GM23338 (cell line): ENCODE measurements at regions not wholly inside any gene's neighbourhood (a gene's known extent, or its start where the extent isn't known, plus 50 kb on each side); places are given as distances from the start of the nearest gene placed in this dataset.

Source experiments
- ATAC-seq: fragments of 200-7000 bp; cut with Tn5 transposase; 3 replicates; pipeline ENCODE4 v1.9.1; 2020
- DNase-seq: peaks from one replicate; pipeline ENCODE4 v3.0.0-alpha.2; 2015; ENCODE audit warnings: low spot score
- H2AFZ ChIP-seq: fragments of 200-600 bp; sonication (generic); 2 replicates; pipeline ENCODE4 v1.8.0; 2016; ENCODE audit warnings: antibody characterized with exemption, mild to moderate bottlenecking, moderate library complexity
- H3F3A ChIP-seq: fragments of 200-600 bp; sonication (generic); replicated peaks from 2 replicates; pipeline ENCODE4 v1.8.0; 2017; ENCODE audit warnings: antibody characterized with exemption, mixed run types, low read depth
- H3K27ac ChIP-seq: fragments of 200-600 bp; sonication (generic); 2 replicates; pipeline ENCODE4 v1.6.1; 2016; ENCODE audit warnings: low read depth
- H3K27me3 ChIP-seq: fragments of 200-600 bp; sonication (generic); 2 replicates; pipeline ENCODE4 v1.8.0; 2016; ENCODE audit warnings: mild to moderate bottlenecking, mixed run types, moderate library complexity; ENCODE audit not compliant: insufficient read depth
- H3K36me3 ChIP-seq: fragments of 200-600 bp; sonication (generic); 2 replicates; pipeline ENCODE4 v1.8.0; 2016; ENCODE audit warnings: mild to moderate bottlenecking; ENCODE audit not compliant: insufficient read depth
- H3K4me1 ChIP-seq: fragments of 200-600 bp; sonication (generic); 2 replicates; pipeline ENCODE4 v1.8.0; 2016; ENCODE audit warnings: mild to moderate bottlenecking, moderate library complexity; ENCODE audit not compliant: insufficient read depth
- H3K4me2 ChIP-seq: fragments of 200-600 bp; sonication (generic); 2 replicates; pipeline ENCODE4 v1.7.1; 2017; ENCODE audit warnings: mixed run types
- H3K4me3 ChIP-seq: fragments of 200-600 bp; sonication (generic); 2 replicates; pipeline ENCODE4 v1.6.1; 2016; ENCODE audit warnings: mixed run types
- H3K79me2 ChIP-seq: fragments of 200-600 bp; sonication (generic); replicated peaks from 2 replicates; pipeline ENCODE4 v1.8.0; 2017; ENCODE audit warnings: mild to moderate bottlenecking; ENCODE audit not compliant: insufficient read depth
- H3K9me2 ChIP-seq: fragments of 200-600 bp; sonication (generic); 2 replicates; pipeline ENCODE4 v1.8.0; 2017; ENCODE audit not compliant: insufficient read depth
- H4K20me1 ChIP-seq: fragments of 200-600 bp; sonication (generic); replicated peaks from 2 replicates; pipeline ENCODE4 v1.8.0; 2017; ENCODE audit warnings: mild to moderate bottlenecking; ENCODE audit not compliant: insufficient read depth
- H3K27ac Mint-ChIP-seq: 2 replicates; pipeline ENCODE4 v1.8.0; 2020; ENCODE audit warnings: inconsistent platforms, mild to moderate bottlenecking, moderate library complexity, mixed read lengths
- H3K27me3 Mint-ChIP-seq: 3 replicates; pipeline ENCODE4 v1.8.0; 2022; ENCODE audit warnings: low read depth, mild to moderate bottlenecking, moderate library complexity, mixed read lengths, inconsistent platforms; ENCODE audit not compliant: insufficient read depth, poor library complexity
- H3K36me3 Mint-ChIP-seq: 3 replicates; pipeline ENCODE4 v1.8.0; 2021; ENCODE audit warnings: low read depth, mild to moderate bottlenecking, inconsistent platforms, moderate library complexity, mixed read lengths
- H3K4me1 Mint-ChIP-seq: 3 replicates; pipeline ENCODE4 v1.8.0; 2020; ENCODE audit warnings: mild to moderate bottlenecking, inconsistent platforms, mixed read lengths
- H3K4me3 Mint-ChIP-seq: 3 replicates; pipeline ENCODE4 v1.8.0; 2021; ENCODE audit warnings: moderate library complexity, mild to moderate bottlenecking, inconsistent platforms, mixed read lengths
- H3K9me3 Mint-ChIP-seq: 3 replicates; pipeline ENCODE4 v1.8.0; 2020; ENCODE audit warnings: moderate library complexity, mild to moderate bottlenecking, inconsistent platforms, mixed read lengths
- CREB1 ChIP-seq: fragments of 250-450 bp; sonication (Bioruptor Pico); IDR thresholded peaks from 2 replicates; pipeline ENCODE4 v1.5.0; 2020; ENCODE audit warnings: low read depth, mild to moderate bottlenecking, moderate library complexity
- EZH2phosphoT487 ChIP-seq: fragments of 200-600 bp; sonication (generic); IDR thresholded peaks from one replicate; pipeline ENCODE4 v1.8.1; 2018; ENCODE audit warnings: antibody characterized with exemption; ENCODE audit not compliant: unreplicated experiment
- JUNB ChIP-seq: IDR thresholded peaks from one replicate; pipeline ENCODE4 v1.6.1; 2016; ENCODE audit warnings: antibody characterized with exemption; ENCODE audit not compliant: unreplicated experiment
- NANOG ChIP-seq: IDR thresholded peaks from 2 replicates; pipeline ENCODE4 v1.6.1; 2016; ENCODE audit warnings: antibody characterized with exemption, borderline replicate concordance
- POLR2AphosphoS5 ChIP-seq: IDR thresholded peaks from 2 replicates; pipeline ENCODE4 v1.6.1; 2016; ENCODE audit warnings: antibody characterized with exemption, low read depth
- STAT1 ChIP-seq: IDR thresholded peaks from one replicate; pipeline ENCODE4 v1.6.1; 2016; ENCODE audit warnings: antibody characterized with exemption; ENCODE audit not compliant: unreplicated experiment
- ZNF114 ChIP-seq: fragments of 250-450 bp; sonication (Bioruptor Pico); IDR thresholded peaks from 2 replicates; pipeline ENCODE4 v1.5.0; 2020; ENCODE audit warnings: mild to moderate bottlenecking, moderate library complexity
- ZNF331 ChIP-seq: fragments of 250-450 bp; sonication (Bioruptor Pico); IDR thresholded peaks from 2 replicates; pipeline ENCODE4 v1.5.0; 2020; ENCODE audit warnings: low read depth, mild to moderate bottlenecking, moderate library complexity
- TF ChIP-seq, protein P1 (sequence below): fragments of 250-450 bp; sonication (Bioruptor Pico); IDR thresholded peaks from 2 replicates; pipeline ENCODE4 v1.5.0; 2020; ENCODE audit warnings: mild to moderate bottlenecking, moderate library complexity
- TF ChIP-seq, protein P2 (sequence below), 2 experiments: fragments of 200-600 bp in 1 of 2; sonication (generic) in 1 of 2; conservative IDR thresholded peaks; 2 replicates each; pipeline versions ENCODE4 v1.5.1 to v1.6.1; 2016 to 2017; ENCODE audit warnings: antibody characterized with exemption in 2 of 2, low read depth in 2 of 2, mild to moderate bottlenecking in 2 of 2, moderate library complexity in 1 of 2
- TF ChIP-seq, protein P3 (sequence below): IDR thresholded peaks from one replicate; pipeline ENCODE4 v1.6.1; 2018; ENCODE audit warnings: antibody characterized with exemption; ENCODE audit not compliant: unreplicated experiment
- TF ChIP-seq, protein P4 (sequence below): IDR thresholded peaks from 2 replicates; pipeline ENCODE4 v1.6.1; 2016; ENCODE audit warnings: antibody characterized with exemption

DNA sequence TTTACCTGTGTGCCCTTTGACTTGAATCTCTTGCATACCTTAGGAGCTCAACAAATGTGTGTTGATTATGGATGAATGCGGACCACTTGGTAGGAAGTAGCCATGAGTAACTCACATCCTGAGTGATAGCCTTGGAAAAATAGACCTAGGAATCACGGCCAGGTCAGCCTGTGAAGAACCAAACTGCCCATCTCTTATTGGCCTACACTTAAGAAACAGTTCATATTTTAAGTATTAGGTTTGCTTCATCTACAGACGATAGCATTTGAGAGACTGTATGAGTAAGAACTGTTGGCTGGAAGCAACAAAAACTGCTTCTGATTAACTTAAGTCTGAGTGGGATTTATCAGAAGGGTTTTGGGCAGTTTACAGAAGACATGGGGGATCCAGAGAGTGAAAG is 152.5 kb upstream of the ADRA1D start:
- H3F3A ChIP-seq: no peaks in the 10 kb centered on the region
- H3K4me2 ChIP-seq: no peak overlapping the region
- no peaks in the 10 kb centered on the region for H3K36me3 Mint-ChIP-seq
- peaks cover 6% of the 10 kb centered on the region; the same call in 1 of the 3 replicates for H3K9me3 Mint-ChIP-seq
- H2AFZ ChIP-seq: no peak overlapping the region
- no peak for ATAC-seq
- no peaks in the 10 kb centered on the region for H4K20me1 ChIP-seq
- no peaks in the 10 kb centered on the region for H3K79me2 ChIP-seq
- H3K4me1 Mint-ChIP-seq: peaks cover 6% of the 10 kb centered on the region
- DNase-seq: no peak
- H3K4me3 Mint-ChIP-seq: no peak overlapping the region
- no peak overlapping the region for H3K4me3 ChIP-seq
- no peaks in the 10 kb centered on the region for H3K4me1 ChIP-seq
- 0 out of 2 replicates have a peak, but pooled peaks cover 7% of the 10 kb centered on the region for H3K9me2 ChIP-seq
- no peak overlapping the region for H3K27ac ChIP-seq
- no peak overlapping the region for H3K27ac Mint-ChIP-seq
- no peaks in the 10 kb centered on the region for H3K27me3 ChIP-seq
- TF ChIP-seq ZNF331 (CRISPR knock-in tag) (no peak), NANOG (no peak), ZNF114 (CRISPR knock-in tag) (no peak), JUNB (no peak), STAT1 (no peak), EZH2phosphoT487 (no peak), CREB1 (no peak), POLR2AphosphoS5 (no peak)
- TF ChIP-seq, protein P1, sequence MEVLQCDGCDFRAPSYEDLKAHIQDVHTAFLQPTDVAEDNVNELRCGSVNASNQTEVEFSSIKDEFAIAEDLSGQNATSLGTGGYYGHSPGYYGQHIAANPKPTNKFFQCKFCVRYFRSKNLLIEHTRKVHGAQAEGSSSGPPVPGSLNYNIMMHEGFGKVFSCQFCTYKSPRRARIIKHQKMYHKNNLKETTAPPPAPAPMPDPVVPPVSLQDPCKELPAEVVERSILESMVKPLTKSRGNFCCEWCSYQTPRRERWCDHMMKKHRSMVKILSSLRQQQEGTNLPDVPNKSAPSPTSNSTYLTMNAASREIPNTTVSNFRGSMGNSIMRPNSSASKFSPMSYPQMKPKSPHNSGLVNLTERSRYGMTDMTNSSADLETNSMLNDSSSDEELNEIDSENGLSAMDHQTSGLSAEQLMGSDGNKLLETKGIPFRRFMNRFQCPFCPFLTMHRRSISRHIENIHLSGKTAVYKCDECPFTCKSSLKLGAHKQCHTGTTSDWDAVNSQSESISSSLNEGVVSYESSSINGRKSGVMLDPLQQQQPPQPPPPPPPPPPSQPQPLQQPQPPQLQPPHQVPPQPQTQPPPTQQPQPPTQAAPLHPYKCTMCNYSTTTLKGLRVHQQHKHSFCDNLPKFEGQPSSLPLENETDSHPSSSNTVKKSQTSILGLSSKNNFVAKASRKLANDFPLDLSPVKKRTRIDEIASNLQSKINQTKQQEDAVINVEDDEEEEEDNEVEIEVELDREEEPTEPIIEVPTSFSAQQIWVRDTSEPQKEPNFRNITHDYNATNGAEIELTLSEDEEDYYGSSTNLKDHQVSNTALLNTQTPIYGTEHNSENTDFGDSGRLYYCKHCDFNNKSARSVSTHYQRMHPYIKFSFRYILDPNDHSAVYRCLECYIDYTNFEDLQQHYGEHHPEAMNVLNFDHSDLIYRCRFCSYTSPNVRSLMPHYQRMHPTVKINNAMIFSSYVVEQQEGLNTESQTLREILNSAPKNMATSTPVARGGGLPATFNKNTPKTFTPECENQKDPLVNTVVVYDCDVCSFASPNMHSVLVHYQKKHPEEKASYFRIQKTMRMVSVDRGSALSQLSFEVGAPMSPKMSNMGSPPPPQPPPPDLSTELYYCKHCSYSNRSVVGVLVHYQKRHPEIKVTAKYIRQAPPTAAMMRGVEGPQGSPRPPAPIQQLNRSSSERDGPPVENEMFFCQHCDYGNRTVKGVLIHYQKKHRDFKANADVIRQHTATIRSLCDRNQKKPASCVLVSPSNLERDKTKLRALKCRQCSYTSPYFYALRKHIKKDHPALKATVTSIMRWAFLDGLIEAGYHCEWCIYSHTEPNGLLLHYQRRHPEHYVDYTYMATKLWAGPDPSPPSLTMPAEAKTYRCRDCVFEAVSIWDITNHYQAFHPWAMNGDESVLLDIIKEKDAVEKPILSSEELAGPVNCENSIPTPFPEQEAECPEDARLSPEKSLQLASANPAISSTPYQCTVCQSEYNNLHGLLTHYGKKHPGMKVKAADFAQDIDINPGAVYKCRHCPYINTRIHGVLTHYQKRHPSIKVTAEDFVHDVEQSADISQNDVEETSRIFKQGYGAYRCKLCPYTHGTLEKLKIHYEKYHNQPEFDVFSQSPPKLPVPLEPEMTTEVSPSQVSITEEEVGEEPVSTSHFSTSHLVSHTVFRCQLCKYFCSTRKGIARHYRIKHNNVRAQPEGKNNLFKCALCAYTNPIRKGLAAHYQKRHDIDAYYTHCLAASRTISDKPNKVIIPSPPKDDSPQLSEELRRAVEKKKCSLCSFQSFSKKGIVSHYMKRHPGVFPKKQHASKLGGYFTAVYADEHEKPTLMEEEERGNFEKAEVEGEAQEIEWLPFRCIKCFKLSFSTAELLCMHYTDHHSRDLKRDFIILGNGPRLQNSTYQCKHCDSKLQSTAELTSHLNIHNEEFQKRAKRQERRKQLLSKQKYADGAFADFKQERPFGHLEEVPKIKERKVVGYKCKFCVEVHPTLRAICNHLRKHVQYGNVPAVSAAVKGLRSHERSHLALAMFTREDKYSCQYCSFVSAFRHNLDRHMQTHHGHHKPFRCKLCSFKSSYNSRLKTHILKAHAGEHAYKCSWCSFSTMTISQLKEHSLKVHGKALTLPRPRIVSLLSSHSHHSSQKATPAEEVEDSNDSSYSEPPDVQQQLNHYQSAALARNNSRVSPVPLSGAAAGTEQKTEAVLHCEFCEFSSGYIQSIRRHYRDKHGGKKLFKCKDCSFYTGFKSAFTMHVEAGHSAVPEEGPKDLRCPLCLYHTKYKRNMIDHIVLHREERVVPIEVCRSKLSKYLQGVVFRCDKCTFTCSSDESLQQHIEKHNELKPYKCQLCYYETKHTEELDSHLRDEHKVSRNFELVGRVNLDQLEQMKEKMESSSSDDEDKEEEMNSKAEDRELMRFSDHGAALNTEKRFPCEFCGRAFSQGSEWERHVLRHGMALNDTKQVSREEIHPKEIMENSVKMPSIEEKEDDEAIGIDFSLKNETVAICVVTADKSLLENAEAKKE: no peak
- TF ChIP-seq, protein P2, sequence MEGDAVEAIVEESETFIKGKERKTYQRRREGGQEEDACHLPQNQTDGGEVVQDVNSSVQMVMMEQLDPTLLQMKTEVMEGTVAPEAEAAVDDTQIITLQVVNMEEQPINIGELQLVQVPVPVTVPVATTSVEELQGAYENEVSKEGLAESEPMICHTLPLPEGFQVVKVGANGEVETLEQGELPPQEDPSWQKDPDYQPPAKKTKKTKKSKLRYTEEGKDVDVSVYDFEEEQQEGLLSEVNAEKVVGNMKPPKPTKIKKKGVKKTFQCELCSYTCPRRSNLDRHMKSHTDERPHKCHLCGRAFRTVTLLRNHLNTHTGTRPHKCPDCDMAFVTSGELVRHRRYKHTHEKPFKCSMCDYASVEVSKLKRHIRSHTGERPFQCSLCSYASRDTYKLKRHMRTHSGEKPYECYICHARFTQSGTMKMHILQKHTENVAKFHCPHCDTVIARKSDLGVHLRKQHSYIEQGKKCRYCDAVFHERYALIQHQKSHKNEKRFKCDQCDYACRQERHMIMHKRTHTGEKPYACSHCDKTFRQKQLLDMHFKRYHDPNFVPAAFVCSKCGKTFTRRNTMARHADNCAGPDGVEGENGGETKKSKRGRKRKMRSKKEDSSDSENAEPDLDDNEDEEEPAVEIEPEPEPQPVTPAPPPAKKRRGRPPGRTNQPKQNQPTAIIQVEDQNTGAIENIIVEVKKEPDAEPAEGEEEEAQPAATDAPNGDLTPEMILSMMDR (conservative IDR thresholded peaks at IDR 0.05; ENCODE audit: low read depth in 2 of 2): no peak
- TF ChIP-seq, protein P3, sequence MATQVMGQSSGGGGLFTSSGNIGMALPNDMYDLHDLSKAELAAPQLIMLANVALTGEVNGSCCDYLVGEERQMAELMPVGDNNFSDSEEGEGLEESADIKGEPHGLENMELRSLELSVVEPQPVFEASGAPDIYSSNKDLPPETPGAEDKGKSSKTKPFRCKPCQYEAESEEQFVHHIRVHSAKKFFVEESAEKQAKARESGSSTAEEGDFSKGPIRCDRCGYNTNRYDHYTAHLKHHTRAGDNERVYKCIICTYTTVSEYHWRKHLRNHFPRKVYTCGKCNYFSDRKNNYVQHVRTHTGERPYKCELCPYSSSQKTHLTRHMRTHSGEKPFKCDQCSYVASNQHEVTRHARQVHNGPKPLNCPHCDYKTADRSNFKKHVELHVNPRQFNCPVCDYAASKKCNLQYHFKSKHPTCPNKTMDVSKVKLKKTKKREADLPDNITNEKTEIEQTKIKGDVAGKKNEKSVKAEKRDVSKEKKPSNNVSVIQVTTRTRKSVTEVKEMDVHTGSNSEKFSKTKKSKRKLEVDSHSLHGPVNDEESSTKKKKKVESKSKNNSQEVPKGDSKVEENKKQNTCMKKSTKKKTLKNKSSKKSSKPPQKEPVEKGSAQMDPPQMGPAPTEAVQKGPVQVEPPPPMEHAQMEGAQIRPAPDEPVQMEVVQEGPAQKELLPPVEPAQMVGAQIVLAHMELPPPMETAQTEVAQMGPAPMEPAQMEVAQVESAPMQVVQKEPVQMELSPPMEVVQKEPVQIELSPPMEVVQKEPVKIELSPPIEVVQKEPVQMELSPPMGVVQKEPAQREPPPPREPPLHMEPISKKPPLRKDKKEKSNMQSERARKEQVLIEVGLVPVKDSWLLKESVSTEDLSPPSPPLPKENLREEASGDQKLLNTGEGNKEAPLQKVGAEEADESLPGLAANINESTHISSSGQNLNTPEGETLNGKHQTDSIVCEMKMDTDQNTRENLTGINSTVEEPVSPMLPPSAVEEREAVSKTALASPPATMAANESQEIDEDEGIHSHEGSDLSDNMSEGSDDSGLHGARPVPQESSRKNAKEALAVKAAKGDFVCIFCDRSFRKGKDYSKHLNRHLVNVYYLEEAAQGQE: no peak
- TF ChIP-seq, protein P4, sequence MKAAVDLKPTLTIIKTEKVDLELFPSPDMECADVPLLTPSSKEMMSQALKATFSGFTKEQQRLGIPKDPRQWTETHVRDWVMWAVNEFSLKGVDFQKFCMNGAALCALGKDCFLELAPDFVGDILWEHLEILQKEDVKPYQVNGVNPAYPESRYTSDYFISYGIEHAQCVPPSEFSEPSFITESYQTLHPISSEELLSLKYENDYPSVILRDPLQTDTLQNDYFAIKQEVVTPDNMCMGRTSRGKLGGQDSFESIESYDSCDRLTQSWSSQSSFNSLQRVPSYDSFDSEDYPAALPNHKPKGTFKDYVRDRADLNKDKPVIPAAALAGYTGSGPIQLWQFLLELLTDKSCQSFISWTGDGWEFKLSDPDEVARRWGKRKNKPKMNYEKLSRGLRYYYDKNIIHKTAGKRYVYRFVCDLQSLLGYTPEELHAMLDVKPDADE: no peak
- H3K36me3 ChIP-seq: no peaks in the 10 kb centered on the region
- no peaks in the 10 kb centered on the region for H3K27me3 Mint-ChIP-seq
